Gastrocnemius medialis (tissue), 4 donors: ENCODE measurements at regions not wholly inside any gene's neighbourhood (a gene's known extent, or its start where the extent isn't known, plus 50 kb on each side); places are given as distances from the start of the nearest gene placed in this dataset.

ENCODE experiments used
- POLR2A ChIP-seq, 2 donors: fragments of 450-650 bp; IDR thresholded peaks; one replicate each; pipeline ENCODE4 v1.6.1; 2017; ENCODE audit warnings: antibody characterized with exemption in 2 of 2, mild to moderate bottlenecking in 2 of 2, moderate library complexity in 2 of 2
- TF ChIP-seq, protein P1 (sequence below), 5 experiments: fragments of 450-650 bp in 3 of 5; fragments of 200-600 bp in 2 of 5; sonication (generic) in 2 of 5; IDR thresholded peaks in 4 of 5; conservative IDR thresholded peaks in 1 of 5; 1 replicate in 4 of 5; 2 replicates in 1 of 5; pipeline ENCODE4 v1.5.1; 2016 to 2019; ENCODE audit warnings: antibody characterized with exemption in 5 of 5, mild to moderate bottlenecking in 3 of 5, moderate library complexity in 3 of 5

DNA sequence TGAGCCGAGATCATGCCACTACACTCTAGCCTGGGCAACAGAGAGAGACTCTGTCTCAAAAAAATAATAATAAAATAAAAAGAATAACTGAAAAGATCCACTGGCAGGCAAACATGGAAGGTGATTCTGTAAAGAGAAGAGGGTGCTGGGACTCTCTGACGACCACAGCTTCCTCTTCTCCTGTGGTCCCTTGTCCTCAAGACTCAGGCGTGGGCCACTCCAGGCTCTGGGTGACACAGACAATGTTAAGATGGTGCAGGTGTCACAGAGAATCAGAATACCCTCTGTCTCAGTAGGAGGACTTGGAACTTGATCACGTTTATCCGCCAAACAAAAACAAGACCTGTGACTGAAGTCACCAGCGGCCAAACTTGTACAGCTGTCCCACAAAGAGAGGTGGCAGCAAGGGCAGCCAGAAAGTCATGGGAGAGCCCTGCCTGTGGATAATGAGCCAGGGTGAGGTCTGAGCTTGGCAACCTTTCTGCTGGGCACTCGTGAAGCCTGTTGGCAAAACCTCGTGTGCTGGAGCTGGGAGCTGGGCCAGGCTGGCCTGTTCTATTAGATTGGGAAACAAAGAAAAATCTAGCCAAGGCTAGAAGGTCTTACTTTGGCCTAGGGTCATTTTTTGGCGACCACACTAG lies 76.4 kb upstream of the ITGA6 start:
- TF ChIP-seq, protein P1, sequence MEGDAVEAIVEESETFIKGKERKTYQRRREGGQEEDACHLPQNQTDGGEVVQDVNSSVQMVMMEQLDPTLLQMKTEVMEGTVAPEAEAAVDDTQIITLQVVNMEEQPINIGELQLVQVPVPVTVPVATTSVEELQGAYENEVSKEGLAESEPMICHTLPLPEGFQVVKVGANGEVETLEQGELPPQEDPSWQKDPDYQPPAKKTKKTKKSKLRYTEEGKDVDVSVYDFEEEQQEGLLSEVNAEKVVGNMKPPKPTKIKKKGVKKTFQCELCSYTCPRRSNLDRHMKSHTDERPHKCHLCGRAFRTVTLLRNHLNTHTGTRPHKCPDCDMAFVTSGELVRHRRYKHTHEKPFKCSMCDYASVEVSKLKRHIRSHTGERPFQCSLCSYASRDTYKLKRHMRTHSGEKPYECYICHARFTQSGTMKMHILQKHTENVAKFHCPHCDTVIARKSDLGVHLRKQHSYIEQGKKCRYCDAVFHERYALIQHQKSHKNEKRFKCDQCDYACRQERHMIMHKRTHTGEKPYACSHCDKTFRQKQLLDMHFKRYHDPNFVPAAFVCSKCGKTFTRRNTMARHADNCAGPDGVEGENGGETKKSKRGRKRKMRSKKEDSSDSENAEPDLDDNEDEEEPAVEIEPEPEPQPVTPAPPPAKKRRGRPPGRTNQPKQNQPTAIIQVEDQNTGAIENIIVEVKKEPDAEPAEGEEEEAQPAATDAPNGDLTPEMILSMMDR (IDR thresholded peaks at IDR 0.05 in 4 of 5, conservative IDR thresholded peaks at IDR 0.05 in 1 of 5): no peak
- no peak for TF ChIP-seq POLR2A (IDR thresholded peaks at IDR 0.05)
